ENCODE measurements at regions not wholly inside any gene's neighbourhood (a gene's known extent, or its start where the extent isn't known, plus 50 kb on each side); places are given as distances from the start of the nearest gene placed in this dataset.

GRCh38 chr4:157509341-157509740 lies 288.8 kb downstream of the GRIA2 start:
- no peak for DNase-seq (ENCODE audit: low read depth)

- no peak for DNase-seq (ENCODE audit: low read depth)
Measured at GRCh38 chr4:157502656-157503055, 282.1 kb downstream of the GRIA2 start.

- no peak for DNase-seq (ENCODE audit: low read depth)
Measured at GRCh38 chr4:157459785-157460184, 239.3 kb downstream of the GRIA2 start.

GRCh38 chr4:157447195-157447594 lies 226.7 kb downstream of the GRIA2 start:
- DNase-seq (ENCODE audit: low read depth) = no peak

- no peak for DNase-seq (ENCODE audit: low read depth)
Measured at GRCh38 chr4:157444014-157444413, 223.5 kb downstream of the GRIA2 start.

- DNase-seq (ENCODE audit: low read depth) = no peak
Measured at GRCh38 chr4:157443537-157443936, 223.0 kb downstream of the GRIA2 start.

GRCh38 chr4:157425897-157426296 lies 205.4 kb downstream of the GRIA2 start:
- DNase-seq (ENCODE audit: low read depth) = no peak

- no peak for DNase-seq (ENCODE audit: low read depth)
Measured at GRCh38 chr4:157423526-157424020, 203.0 kb downstream of the GRIA2 start.

GRCh38 chr4:157421365-157421764 lies 200.8 kb downstream of the GRIA2 start:
- no peak for DNase-seq (ENCODE audit: low read depth)
